GM12872 (cell line): ENCODE measurements at regions not wholly inside any gene's neighbourhood (a gene's known extent, or its start where the extent isn't known, plus 50 kb on each side); places are given as distances from the start of the nearest gene placed in this dataset.

Experiments used
- CTCF ChIP-seq: IDR thresholded peaks from 3 replicates; pipeline ENCODE4 v1.5.1; 2011; ENCODE audit warnings: low read depth, mild to moderate bottlenecking, low read length, moderate library complexity; ENCODE audit not compliant: insufficient read depth

- TF ChIP-seq CTCF = no peak
Measured at GRCh38 chr2:18408638-18409037, 151.8 kb downstream of the RDH14 start.

- no peak for TF ChIP-seq CTCF
Measured at GRCh38 chr2:18406219-18406618, 154.2 kb downstream of the RDH14 start.

GRCh38 chr2:18404708-18405107 lies 155.7 kb downstream of the RDH14 start:
- peak; percentile 51; the same call in 2 of the 3 replicates for TF ChIP-seq CTCF

- TF ChIP-seq CTCF = no peak
Measured at GRCh38 chr2:18403921-18404522, 156.4 kb downstream of the RDH14 start.

- no peak for TF ChIP-seq CTCF
Measured at GRCh38 chr2:18402831-18403230, 157.6 kb downstream of the RDH14 start.

GRCh38 chr2:18401471-18401870 lies 159.0 kb downstream of the RDH14 start:
- no peak for TF ChIP-seq CTCF

- no peak for TF ChIP-seq CTCF
Measured at GRCh38 chr2:18399601-18400000, 160.9 kb downstream of the RDH14 start.
